OCI-LY7 (cell line): ENCODE measurements at regions not wholly inside any gene's neighbourhood (a gene's known extent, or its start where the extent isn't known, plus 50 kb on each side); places are given as distances from the start of the nearest gene placed in this dataset.

Experiments
- BruUV-seq: library from RNA; stranded (reverse); fragments of 400-500 nt; replicated peaks from 2 replicates; lab custom pipeline; 2021; lab: Mats Ljungman, UMichigan
- CTCF ChIA-PET: fragments of 300-600 bp; sonication (Branson Sonifier 250); formaldehyde crosslinking; loops from one replicate; lab custom pipeline; 2022; ENCODE audit warnings: antibody characterized with exemption; ENCODE audit not compliant: unreplicated experiment; lab: Charles Lee
- POLR2A ChIA-PET: fragments of 300-600 bp; sonication (Branson Sonifier 250); formaldehyde crosslinking; loops from one replicate; lab custom pipeline; 2022; ENCODE audit warnings: antibody characterized with exemption; lab: Charles Lee
- DNase-seq: peaks from one replicate; pipeline ENCODE4 v3.0.0-alpha.2; 2015; ENCODE audit warnings: low spot score
- H2AFZ ChIP-seq: fragments of 200-600 bp; sonication (generic), shearing (Covaris generic); 2 replicates; pipeline ENCODE4 v1.6.1; 2014; ENCODE audit warnings: mild to moderate bottlenecking, antibody characterized with exemption, low read length, moderate library complexity
- H3K27ac ChIP-seq: fragments of 200-600 bp; sonication (generic); 2 replicates; pipeline ENCODE4 v1.5.1; 2014; ENCODE audit warnings: mixed run types, low read depth, mild to moderate bottlenecking, moderate library complexity, low read length, inconsistent platforms; ENCODE audit not compliant: poor library complexity, severe bottlenecking
- H3K36me3 ChIP-seq: fragments of 200-600 bp; sonication (generic); 2 replicates; pipeline ENCODE4 v1.6.1; 2014; ENCODE audit warnings: mild to moderate bottlenecking, antibody characterized with exemption, low read length, moderate library complexity, mixed read lengths; ENCODE audit not compliant: insufficient read depth
- H3K4me1 ChIP-seq: fragments of 200-600 bp; sonication (generic); 2 replicates; pipeline ENCODE4 v1.5.1; 2014; ENCODE audit warnings: mild to moderate bottlenecking, low read length; ENCODE audit not compliant: insufficient read depth, poor library complexity, severe bottlenecking
- H3K4me2 ChIP-seq: fragments of 200-600 bp; sonication (generic); 2 replicates; pipeline ENCODE4 v1.6.1; 2014; ENCODE audit warnings: mild to moderate bottlenecking, low read length
- H3K4me3 ChIP-seq: fragments of 200-600 bp; sonication (generic); 2 replicates; pipeline ENCODE4 v1.5.1; 2014; ENCODE audit warnings: mild to moderate bottlenecking, low read depth, low read length; ENCODE audit not compliant: poor library complexity, severe bottlenecking
- H3K79me2 ChIP-seq: fragments of 200-600 bp; sonication (generic); 2 replicates; pipeline ENCODE4 v1.6.1; 2016; ENCODE audit warnings: low read depth, mild to moderate bottlenecking, low read length, moderate library complexity, mixed read lengths; ENCODE audit not compliant: insufficient read depth
- H3K9me2 ChIP-seq: fragments of 200-600 bp; sonication (generic); 2 replicates; pipeline ENCODE4 v1.6.1; 2016; ENCODE audit warnings: mild to moderate bottlenecking, low read length, mixed read lengths; ENCODE audit not compliant: insufficient read depth
- H3K9me3 ChIP-seq: fragments of 200-600 bp; sonication (generic); 2 replicates; pipeline ENCODE4 v1.6.1; 2014; ENCODE audit warnings: mild to moderate bottlenecking, mixed run types, low read length, mixed read lengths
- H4K20me1 ChIP-seq: fragments of 200-600 bp; sonication (generic); 2 replicates; pipeline ENCODE4 v1.6.1; 2014; ENCODE audit warnings: mild to moderate bottlenecking, antibody characterized with exemption, low read length, moderate library complexity, mixed read lengths; ENCODE audit not compliant: insufficient read depth
- EZH2phosphoT487 ChIP-seq: fragments of 200-600 bp; sonication (generic); IDR thresholded peaks from 2 replicates; pipeline ENCODE4 v1.6.1; 2018; ENCODE audit warnings: low read depth, borderline replicate concordance, mild to moderate bottlenecking, mixed run types, antibody characterized with exemption, low read length, moderate library complexity, mixed read lengths
- intact Hi-C: fragments of 100-400 bp; cut with micrococcal nuclease; formaldehyde crosslinking; loops from one replicate; pipeline ENCODE4 v1.10.0; 2022; ENCODE audit not compliant: unreplicated experiment
- TF ChIP-seq, protein P1 (sequence below): fragments of 200-600 bp; sonication (generic); conservative IDR thresholded peaks from 2 replicates; pipeline ENCODE4 v1.5.1; 2014; ENCODE audit warnings: mild to moderate bottlenecking, antibody characterized with exemption, low read length, moderate library complexity, mixed read lengths

DNA sequence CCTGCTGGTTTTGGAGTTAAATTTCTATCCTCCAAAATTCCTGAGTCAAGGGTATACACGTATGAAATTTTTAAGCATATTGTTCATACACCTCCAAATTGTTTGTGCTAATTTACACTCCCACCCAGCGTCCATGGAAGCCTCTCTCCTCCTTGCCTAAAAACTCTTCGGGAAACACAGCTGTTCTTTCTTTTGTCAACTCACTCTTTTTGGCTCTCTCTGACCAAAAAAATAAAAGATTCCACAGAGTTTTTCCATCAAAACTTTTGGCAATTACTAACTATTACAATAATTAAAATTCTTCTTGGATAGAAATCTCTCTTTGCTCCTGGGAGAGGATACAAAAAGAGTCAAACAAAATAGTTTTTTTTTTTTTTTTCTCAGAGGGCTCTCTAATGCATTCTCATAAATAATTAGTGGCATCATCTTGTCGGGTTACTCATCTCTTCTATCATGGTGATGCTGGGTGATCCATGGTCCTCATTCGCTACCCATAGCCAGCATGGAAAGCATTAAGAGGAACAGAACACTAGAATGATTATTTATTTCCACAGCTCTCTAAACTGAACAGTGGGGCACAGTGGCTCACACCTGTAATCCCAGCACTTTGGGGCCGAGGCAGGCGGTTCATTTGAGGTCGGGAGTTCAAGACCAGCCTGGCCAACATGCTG, 310.7 kb downstream of the SFMBT2 start:
- TF ChIP-seq EZH2phosphoT487 = no peak
- TF ChIP-seq, protein P1, sequence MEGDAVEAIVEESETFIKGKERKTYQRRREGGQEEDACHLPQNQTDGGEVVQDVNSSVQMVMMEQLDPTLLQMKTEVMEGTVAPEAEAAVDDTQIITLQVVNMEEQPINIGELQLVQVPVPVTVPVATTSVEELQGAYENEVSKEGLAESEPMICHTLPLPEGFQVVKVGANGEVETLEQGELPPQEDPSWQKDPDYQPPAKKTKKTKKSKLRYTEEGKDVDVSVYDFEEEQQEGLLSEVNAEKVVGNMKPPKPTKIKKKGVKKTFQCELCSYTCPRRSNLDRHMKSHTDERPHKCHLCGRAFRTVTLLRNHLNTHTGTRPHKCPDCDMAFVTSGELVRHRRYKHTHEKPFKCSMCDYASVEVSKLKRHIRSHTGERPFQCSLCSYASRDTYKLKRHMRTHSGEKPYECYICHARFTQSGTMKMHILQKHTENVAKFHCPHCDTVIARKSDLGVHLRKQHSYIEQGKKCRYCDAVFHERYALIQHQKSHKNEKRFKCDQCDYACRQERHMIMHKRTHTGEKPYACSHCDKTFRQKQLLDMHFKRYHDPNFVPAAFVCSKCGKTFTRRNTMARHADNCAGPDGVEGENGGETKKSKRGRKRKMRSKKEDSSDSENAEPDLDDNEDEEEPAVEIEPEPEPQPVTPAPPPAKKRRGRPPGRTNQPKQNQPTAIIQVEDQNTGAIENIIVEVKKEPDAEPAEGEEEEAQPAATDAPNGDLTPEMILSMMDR = no peak
- BruUV-seq = no TSS peak

DNA sequence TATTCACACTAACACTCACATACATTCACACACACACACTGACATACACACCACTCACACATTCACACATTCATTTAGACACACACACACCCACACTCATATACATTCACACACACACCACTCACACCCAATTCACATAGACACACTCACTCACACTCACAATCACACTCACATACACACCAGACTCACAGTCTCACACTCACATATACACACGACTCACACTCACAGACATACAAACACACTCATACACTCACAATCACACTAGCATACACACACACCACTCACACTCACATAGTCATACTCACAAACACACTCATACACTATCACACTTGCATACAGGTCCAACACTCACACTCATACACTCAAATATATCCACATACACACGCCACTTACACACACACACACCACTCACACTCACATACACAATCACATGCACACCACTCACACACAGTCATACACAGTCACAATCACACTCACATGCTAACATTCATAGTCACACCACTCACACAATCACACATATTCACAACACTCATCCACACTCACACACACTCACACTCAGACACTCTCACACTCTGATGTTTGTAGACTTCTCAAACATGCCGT, 312.6 kb downstream of the SFMBT2 start:
- no peak for TF ChIP-seq EZH2phosphoT487
- TF ChIP-seq, protein P1 = no peak
- Histone ChIP-seq H3K36me3 (no peaks in the 10 kb centered on the region), H3K27ac (no peak overlapping the region), H3K4me2 (no peak overlapping the region), H2AFZ (no peak overlapping the region), H3K79me2 (no peaks in the 10 kb centered on the region), H3K9me2 (no peaks in the 10 kb centered on the region), H4K20me1 (no peaks in the 10 kb centered on the region), H3K9me3 (no peaks in the 10 kb centered on the region), H3K4me1 (peaks cover 14% of the 10 kb centered on the region), H3K4me3 (no peak overlapping the region)
- BruUV-seq = no TSS peak
- no peak for DNase-seq
- CTCF ChIA-PET = no interaction called here
- POLR2A ChIA-PET = no interaction called here
- intact Hi-C loops = no loop called here

More for the DNA sequence above, 310.7 kb downstream of the SFMBT2 start:
- Histone ChIP-seq H3K4me3 (no peak overlapping the region), H3K4me1 (peaks cover 19% of the 10 kb centered on the region), H3K9me3 (no peaks in the 10 kb centered on the region), H3K4me2 (no peak overlapping the region), H3K27ac (no peak overlapping the region), H3K79me2 (no peaks in the 10 kb centered on the region), H2AFZ (no peak overlapping the region), H4K20me1 (no peaks in the 10 kb centered on the region), H3K9me2 (no peaks in the 10 kb centered on the region), H3K36me3 (no peaks in the 10 kb centered on the region)
- CTCF ChIA-PET = no interaction called here
- POLR2A ChIA-PET = interaction anchor here (0.7 kb wide), 1 partner anchor 658 kb away, joined by 3 read pairs; no protein-coding TSS in a partner anchor
- intact Hi-C loops = no loop called here
- DNase-seq = no peak

DNA sequence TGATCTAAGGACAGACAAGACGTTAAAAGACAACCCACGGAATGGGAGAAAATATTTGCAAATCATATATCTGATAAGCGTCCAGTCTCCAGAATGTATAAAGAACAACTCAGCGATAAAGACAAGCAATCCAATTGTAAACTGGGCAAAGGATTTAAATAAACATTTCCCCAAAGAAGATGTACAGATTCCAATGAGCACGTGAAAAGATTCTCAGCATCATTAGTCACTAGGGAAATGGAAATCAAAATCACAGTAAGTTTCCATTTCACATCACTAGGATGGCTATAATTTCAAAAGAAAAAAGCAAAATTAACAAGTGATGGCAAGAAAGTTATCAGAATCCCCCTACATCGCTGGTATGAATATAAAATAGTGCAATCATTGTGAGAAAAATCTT, 316.1 kb downstream of the SFMBT2 start:
- intact Hi-C loops = no loop called here
- no TSS peak for BruUV-seq
- H3K36me3 ChIP-seq = no peaks in the 10 kb centered on the region
- H3K79me2 ChIP-seq = no peaks in the 10 kb centered on the region
- CTCF ChIA-PET = no interaction called here
- H2AFZ ChIP-seq = no peak overlapping the region
- no peaks in the 10 kb centered on the region for H3K9me3 ChIP-seq
- H4K20me1 ChIP-seq = no peaks in the 10 kb centered on the region
- no peaks in the 10 kb centered on the region for H3K4me1 ChIP-seq
- no peak overlapping the region for H3K27ac ChIP-seq
- no peak overlapping the region for H3K4me3 ChIP-seq
- POLR2A ChIA-PET = interaction anchor here (0.5 kb wide), 1 partner anchor 108 kb away, joined by 5 read pairs; no protein-coding TSS in a partner anchor
- no peaks in the 10 kb centered on the region for H3K9me2 ChIP-seq
- TF ChIP-seq EZH2phosphoT487 = no peak
- TF ChIP-seq, protein P1 = no peak
- no peak overlapping the region for H3K4me2 ChIP-seq
- DNase-seq = no peak
